SHP77 treated with DMSO at 0.1 percent for 48 hours (cell line): ENCODE measurements at regions not wholly inside any gene's neighbourhood (a gene's known extent, or its start where the extent isn't known, plus 50 kb on each side); places are given as distances from the start of the nearest gene placed in this dataset.
A peak's percentile ranks its signal among the peaks of the same experiment; 100 is the strongest.

Source experiments
- DNase-seq: peaks from one replicate; lab custom pipeline; 2025; lab: John Stamatoyannopoulos, UW

DNA sequence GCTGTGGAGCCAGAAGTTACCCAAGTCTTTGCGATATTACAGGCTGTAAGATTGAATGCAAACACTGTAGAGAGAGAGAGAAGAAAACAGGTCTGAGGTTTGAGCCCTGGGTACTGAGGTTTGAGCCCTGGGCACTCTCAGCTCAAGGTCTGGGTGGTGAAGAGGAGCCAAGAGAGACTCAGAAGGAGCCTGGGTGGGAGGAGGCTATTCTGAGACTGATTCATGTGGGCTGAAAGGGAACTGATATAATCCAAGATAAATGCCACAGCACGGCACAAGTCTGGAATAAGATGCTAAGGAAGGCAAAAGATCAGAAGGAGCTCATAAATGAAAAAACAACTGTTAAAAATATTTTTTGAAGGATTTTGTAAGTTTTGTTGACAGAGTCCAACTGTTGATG lies 407.6 kb upstream of the HS6ST1 start:
- no peak for DNase-seq

DNA sequence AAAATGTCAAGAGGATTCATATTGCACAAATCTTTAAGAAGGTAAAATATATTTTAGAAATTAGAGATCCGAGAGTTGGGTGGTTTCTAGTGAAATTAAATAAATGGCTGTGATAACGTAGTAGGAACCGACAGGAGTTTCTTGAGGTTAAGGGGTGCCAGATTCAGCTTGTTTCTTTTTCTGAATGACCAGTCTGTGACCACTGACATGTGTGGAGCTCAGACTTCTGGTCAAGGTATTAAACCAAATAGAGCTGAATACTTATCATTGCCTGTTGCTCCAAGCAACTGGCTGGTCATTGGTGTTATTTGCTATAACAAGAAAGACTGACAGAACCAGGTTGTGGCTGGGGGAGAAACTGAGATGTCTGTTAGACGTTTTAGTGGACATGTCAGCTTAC lies 408.2 kb upstream of the HS6ST1 start:
- no peak for DNase-seq

DNA sequence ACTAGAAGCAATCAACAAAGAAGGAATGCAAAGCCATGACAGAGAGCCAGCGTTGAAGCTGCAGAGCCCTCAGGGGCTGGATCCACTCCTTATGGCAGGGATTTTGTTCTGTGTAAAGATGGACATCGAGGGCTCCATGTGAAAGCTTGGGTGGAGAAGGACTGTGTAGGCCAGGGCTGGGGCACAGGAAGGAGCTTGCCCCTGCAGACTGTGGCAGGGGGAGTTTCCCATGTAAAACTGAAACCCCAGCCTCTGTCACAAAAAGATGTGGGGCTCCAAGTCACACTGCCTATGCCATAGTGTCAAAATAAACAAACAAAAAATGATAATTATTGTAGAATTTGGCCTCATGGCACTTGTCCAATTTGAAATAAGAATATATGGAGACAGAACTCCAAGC lies 408.7 kb upstream of the HS6ST1 start:
- DNase-seq: no peak

DNA sequence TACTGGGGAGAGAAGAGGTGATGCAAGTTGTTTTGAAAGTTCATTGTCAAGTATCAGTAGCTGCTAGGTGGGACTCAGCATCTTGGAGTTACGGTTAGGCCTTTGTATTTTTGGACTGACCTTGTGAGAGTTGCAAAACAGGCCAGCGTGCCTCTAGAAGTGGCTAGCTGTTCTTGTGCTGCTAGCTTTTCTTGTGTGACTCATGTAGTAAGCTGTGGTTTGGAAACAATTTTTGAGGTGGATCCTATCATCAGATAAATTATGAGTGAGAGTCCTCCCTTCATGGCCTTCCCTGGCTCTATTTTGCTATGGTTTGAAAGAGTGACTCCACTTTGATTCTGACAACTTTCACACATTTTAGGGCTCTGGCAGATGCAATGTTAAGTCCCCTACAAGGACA lies 409.2 kb upstream of the HS6ST1 start:
- DNase-seq: no peak

DNA sequence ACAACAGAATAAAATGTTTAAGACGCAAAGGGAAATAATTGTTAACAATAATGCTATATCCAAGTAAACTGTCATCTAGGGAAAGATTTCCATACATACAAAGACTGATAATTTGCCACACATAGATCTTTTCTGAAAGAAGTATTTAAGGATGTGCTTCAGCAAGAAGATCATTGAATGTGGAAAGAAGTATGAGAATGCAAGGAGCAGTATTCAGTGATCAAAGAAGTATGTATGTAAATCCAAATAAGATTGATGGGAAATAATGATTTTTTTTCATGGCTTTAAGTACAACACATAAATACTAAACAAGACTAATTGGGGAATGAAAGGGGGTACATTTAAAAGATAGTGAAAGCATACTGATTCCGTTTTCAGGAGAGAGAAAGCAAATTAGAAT lies 410.4 kb upstream of the HS6ST1 start:
- DNase-seq: no peak

DNA sequence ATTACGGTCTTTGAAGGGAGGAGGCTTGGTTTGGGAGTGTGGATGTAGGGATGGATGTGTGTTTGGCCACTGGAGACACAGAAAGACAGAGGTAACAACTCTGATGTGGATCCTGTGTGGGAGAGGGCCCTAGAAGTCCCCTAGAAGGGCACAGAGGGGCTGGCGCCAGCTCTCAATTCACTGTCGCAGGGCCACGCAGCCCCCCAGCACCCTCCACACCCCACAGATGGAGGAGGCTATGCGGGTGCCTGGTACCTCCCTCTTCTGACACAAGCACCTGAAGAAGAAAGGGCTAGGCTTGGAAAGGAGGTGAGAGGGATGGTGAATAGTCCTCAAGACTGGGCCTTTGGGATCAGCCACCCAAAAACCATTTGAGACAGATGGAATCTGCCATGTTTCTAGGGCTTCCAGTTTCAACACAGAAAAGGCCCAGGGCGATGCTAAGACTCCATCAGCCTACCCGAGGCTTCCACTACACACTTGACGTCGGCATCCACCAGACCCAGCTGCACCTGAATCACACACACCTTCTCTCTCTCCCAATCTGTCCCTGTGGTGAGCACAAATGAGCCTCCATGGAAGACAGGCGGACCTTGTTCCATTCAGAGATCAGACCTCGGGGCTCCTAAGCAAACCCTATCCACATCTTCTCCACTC lies 413.5 kb upstream of the HS6ST1 start:
- no peak for DNase-seq

DNA sequence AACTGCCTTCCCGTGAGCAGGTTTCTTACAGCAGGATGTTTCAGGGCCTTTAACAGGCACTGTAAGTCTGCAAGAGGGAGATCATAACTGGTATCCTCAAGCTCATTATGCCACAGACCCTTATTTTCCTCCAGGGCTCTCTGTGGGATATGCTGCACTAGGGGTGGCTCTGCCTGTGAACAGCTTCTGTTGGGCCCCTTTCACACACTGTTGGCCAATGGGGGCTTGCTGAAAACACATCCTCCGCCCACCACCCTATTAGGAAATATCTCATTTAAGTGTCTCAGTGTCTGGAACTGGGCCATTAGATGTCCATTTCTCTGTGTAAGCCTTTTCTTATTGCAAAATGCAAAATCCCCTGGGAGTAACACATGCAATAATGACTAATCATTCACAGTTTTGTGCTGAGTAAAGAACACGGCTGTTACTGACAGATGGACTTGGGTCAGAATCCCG lies 414.3 kb upstream of the HS6ST1 start:
- DNase-seq: no peak

DNA sequence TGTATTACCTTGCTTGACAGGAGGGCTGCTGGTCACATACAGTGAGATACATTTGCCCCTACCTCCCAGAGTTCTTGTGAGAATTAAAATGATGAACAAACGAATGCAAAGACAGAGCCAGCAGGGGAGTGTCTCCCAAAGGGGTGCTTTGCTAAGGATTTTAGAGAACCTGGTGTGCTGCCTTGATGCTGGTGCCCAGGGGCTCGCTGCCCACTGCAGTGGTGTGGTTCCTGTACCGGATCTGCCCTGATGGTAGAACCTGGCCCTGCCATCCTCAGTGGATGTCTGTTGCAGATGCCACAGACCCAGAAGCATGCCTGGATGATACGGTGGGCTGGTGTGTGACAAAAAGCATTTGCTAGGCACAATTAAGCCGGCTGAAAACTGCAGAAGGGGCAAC lies 414.8 kb upstream of the HS6ST1 start:
- DNase-seq: no peak

DNA sequence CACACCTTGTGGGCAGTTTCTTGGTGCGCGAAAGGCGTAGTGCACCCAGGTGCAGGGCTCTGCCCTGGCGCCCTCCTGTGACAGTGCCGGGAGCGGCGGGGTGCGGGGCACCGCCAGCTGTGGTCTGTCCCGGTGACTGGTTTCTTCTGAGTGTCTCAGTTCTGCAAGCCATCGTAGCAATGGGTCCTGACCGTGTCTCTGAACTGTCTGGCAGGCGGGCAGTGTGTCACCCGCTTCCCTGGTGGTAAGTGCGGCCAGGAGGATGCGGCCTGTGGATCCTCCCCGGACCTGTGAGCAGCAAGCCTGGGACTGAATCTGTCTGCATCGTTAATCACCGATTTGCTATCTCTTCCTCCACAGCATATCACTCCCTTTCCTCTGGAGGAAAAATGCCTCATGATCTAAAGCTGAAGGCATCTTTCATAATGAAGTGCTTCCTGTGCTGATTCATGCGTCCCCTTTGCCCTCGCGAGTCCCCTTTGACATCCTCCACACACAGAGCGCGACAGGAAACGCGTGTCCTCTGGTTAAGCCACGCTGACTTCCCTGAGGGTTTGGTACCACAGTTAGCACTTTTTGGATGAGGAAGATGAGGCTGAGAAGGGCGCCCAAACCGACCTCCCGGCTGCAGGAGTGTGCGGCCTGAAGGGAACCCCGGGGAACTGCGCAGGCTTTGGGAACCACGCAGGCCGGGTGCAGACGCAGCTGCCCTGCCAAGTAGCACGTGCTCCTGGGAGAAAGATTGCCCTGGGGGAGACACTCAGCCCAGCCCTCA lies 416.0 kb upstream of the HS6ST1 start:
- DNase-seq: no peak

DNA sequence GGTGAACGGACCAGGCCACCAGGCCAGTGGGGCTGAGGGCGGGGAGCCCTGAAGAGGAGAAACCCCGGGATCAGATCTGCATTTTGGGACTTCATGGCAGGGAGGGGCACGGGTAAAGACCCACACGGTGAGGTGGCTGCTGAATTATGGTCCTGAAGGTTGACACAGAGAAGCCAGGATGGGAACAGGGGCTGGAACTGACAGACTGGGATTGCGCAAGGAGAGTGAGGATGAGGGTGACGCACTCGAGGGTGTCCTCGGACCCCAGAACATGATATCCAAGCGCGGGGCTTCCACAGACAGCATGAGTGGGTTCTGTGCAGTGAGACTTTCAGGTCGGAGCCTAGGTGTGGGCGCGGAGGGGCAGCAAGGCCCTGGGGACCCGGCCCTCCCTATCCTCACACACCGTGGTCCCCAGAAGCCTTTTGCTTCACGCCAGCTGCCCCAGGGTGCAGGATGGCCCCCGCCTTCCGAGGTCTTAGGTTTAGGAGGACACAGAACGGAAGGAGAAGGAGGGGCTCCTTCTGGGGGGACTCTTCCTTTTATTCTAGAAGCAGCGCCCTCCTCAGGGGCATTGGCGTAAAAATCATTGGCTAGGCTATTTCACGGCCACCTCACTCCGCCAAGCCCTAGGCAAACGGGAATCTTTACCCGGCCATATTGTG lies 416.8 kb upstream of the HS6ST1 start:
- DNase-seq: no peak

DNA sequence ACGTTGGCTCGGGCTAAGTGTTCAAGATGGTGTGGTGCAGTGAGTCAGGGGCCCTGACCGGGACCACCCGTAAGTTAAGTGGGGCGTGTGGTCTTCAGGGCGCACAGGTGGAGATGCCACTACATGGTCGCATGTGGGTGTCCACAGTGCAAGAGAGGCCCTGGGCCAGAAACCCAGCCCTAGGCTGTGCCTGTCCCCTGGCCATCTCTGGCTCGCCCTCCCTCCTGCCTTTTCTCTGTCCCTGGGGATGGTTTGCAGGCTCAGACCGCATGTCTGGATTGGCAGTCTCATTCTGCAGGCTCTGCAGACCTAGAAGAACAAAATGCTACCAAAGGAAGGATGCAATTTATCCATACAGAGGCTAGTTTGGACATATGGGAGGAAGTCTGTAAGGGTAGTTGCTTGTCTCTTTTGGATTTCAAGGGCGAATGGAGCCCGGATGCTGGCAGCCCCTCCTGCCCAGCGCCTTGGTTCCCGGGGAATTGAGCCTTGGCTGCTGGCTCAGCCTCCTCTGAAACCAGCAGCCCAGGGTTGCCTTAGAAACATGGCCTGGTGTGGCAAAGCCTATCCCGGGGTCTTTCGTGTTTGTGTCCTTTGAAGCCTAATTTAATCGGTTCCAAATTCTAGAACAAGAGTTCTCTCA lies 417.5 kb upstream of the HS6ST1 start:
- no peak for DNase-seq

DNA sequence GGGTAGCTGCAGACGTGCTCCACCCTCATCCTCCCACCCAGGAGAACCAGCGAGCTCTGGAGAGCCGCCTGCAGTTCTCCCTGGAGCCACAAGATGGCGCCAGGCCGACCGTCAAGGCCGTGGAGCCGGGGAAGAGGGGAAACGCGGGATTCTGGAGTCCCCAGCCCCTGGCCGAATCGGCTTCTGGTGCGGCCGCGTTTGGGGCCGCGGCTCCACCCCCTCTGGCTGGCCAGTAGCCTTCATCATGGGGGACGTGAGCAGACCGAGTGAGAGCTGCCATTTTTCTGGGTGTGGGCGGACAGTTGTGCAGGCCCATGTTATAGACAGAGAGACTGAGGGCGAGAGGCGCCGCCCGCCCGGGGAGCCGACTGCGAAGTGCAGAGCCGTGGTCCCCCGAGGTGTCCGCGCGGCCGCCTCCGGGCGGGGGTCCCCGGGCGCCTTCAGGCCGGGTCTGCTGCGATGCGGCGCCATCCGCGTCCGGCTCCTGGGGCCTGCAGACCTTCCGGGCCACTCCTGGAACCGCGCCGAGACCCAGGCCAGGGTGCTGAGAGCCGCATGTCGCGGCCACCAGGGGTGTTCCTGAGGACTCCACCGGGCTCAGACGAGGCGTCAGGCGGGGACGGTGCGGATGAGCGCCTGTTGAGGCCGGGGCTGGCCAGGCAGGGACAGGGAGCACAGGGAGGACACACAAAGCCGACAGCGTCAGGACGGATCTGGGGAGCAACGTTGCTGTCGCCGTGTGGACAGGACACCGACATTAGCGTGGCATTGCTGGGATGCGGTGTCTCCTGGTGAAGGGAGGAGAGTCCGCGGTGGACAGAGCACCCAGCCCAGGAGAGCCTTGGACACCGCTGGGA lies 418.2 kb upstream of the HS6ST1 start:
- DNase-seq: peak; percentile 67

DNA sequence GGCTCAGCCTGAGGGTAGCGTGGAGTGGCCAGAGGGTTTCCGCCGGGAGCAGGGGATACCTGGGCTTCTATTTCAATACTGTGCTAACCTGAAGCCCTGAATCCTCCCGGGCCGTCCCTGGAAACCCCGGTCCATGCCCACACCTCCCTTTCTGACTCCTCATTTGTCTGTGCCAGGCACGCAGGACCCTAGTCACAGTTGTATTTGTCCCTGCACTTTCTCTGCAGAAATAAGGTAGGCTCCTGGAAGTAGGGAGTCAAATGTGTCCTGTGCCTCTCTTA lies 418.8 kb upstream of the HS6ST1 start:
- no peak for DNase-seq

DNA sequence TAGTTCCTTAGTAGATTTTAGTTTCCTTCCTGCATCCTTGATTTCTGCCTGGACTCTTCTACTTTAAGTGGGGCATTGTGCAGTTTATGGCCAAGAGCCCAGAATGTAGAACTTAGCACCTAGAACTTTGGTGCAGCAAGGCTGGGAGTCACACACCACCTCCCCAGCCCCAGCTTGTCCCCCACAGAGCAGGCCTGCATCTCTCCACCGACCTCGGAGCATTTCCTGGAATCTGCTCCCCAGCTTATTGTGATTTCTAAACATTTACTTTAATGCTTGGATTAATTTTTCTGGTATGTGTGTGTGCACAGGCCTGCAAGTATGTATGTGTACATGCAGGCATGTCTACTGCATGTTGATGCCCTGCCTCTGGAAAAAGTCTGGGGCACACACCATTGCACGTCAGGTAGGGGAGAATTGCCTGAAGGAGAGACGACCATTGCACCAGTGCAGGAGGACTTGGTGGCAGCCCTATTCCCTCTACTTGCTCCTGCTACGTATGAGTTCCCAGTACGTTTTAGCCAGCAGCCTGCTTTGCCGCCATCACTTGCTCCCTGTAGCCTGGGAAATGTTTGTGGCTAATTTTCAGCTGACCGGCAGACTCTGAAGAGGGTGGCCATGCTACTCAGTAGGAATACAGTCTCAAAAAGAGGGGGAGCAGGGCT lies 419.9 kb upstream of the HS6ST1 start:
- no peak for DNase-seq

DNA sequence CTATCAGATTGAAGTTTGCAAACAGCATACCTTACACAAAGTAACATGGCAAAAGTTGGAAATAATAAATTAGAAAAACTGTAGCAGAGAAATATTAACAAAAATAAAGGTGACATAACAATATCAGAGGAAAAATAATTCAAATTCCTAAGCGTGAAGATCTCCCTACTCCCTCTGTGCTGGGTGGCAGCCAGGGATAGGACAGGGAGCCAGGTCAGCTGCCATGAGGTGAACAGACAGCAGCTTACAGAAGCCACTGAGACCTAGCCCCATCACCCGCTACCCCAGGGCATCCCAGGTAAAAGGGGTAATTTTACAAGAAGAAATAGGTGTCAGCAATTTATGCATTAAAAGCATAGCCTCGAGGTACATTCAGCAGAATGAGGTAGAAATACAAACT lies 423.8 kb upstream of the HS6ST1 start:
- DNase-seq: no peak

DNA sequence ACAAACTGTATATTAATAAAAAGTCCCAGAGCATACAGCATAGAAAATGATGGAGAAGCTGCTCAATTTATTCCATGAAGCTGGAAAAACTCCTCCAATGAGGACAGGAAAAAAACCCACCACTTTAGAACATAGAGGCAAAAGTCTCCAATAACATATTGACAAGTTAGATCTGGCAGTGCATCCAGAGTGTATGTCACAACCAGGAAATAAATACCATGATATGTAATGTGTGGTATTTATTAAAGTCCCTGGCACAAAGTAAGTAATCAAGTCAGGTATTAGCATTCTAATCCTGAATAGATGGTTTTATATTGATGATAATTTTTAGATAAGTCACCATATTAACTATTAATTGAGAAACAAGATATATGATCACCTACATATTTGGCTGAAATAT lies 427.3 kb upstream of the HS6ST1 start:
- no peak for DNase-seq

DNA sequence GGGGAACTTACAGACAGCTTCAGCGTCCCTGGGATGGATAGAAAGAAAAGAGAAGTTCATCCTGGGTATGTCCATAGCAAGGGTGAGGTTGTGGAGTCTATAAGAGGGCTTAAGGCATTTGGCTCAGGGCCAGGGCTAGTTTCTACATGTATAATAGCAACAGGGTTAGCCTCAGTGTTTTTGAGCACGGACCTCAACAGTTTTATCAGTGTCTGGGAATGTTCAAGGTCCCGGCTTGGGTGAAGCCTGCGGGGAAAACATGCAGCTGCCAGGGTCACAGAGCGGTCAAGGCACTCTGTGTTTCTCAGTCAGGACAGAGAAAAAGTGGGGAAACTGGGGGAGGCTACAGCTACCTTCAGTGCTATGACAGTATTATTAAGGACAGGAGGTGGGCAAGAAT lies 427.7 kb upstream of the HS6ST1 start:
- DNase-seq: no peak

DNA sequence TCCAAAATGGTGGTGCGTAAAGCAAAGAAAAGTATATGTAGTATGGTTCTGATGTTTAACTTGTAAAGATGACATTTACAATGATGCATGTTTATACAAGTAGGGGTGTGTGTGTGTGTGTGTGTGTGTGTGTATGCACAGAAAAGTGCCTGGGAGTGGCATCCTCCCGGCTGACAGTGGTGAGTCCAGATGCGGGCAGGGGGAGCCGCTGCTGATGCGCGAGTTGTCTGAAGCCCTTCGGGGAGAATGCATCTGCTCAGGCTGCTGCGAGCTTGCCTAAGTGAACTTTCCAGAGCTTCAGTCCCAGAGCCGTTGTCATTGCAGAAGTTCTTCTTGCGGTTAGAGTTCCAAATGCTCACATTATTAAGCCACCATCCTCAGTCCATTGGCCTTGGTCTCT lies 429.7 kb upstream of the HS6ST1 start:
- no peak for DNase-seq

DNA sequence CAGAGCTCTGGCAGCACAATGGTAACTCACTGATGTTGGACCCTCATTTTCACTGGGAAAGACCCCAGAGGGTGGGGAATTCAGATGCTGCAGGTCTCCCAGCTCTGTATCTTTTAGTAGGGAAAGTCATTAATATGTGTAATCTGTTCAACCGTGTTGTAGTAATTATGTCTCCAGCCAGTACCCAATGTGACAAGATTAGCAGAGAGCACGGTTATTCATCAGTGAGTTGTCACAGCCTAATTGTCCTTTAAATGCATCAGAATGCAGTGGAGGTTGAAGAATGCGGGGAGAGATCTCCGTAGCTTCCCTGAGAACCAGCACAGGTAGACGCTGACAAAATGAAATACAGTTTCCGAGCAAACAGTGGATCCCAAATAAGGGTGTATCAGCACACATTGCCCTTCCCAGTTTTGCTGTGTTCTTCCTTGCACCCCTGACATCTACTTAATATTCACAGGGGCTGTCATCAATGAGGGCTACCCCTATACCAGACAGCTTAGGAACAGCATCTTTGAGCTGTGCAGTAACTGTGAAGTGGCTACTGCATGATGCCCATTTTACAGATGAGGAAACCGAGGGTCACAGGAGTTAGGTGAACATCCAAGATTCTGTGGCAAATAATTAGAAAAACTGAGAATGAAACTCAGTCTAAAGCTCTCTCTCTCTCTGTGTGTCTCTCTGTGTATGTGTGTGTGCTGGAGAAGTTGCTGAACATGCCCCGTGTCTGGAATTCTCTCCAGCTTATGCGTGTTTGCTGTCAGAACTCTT lies 430.4 kb upstream of the HS6ST1 start:
- no peak for DNase-seq

DNA sequence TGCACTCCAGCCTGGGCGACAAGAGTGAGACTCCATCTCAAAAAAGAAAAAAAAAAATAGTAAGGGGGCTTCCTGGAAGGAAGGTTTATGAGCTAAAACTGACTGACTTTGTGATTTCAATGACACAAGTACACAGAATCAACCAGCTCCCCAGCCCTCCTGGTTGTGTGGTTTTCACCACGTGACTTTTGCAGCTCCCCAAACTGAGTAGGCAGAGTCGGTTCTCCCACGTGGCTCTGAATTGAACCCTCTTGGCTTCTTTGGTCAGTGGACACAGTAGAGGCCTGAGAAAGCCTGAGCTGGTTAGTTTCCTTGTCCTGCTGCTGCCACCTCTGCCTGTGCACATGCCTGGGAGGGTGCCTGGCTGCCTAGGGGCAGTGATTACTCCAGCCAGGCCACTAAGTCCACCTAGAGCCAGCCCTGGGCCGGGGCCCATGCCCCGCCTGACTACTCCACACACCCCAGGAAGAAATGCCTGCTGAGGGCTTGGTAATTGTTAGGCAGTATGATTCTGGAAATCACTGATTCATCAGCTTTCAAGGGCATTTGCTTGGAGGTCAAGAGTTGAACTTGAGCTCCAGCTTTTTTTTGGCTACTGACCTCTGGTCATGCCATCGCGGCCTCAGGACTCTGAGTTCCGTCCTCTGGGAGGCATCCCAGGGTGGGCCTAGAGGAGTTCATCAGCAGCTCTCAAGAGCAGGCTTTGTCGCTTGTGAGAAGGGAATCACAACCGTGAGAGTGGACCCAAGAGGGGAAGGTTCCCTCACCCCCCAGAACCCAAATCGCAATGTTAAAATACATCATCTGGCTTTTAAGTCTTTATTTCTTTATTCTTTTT lies 431.9 kb upstream of the HS6ST1 start:
- DNase-seq: no peak
